A549 (cell line): ENCODE measurements at regions not wholly inside any gene's neighbourhood (a gene's known extent, or its start where the extent isn't known, plus 50 kb on each side); places are given as distances from the start of the nearest gene placed in this dataset.

Experiments used
- ATAC-seq, 2 experiments: fragments of 200-7000 bp in 1 of 2; fragments of >200 bp in 1 of 2; cut with Nextera tagmentation in 1 of 2; cut with Tn5 transposase in 1 of 2; 3 replicates each; pipeline versions ENCODE4 v1.8.0 to v1.9.1; 2018 to 2020; ENCODE audit warnings: mild to moderate bottlenecking in 1 of 2, moderate library complexity in 1 of 2
- CTCF ChIA-PET: fragments of 300-600 bp; sonication (Branson Sonifier 250); formaldehyde crosslinking; extraction: SDS; loops from one replicate; lab custom pipeline; 2021; ENCODE audit warnings: antibody characterized with exemption, inconsistent platforms; lab: Yijun Ruan, JAX
- POLR2A ChIA-PET: fragments of 350-600 bp; formaldehyde crosslinking; extraction: SDS; loops from one replicate; lab custom pipeline; 2021; ENCODE audit warnings: antibody characterized with exemption, inconsistent platforms; lab: Yijun Ruan, JAX
- DNase-seq, 2 experiments: peaks; one replicate each; pipeline versions ENCODE4 v3.0.0 to v3.0.0-alpha.2; 2011 to 2016; ENCODE audit warnings: low read depth in 1 of 2, low spot score in 1 of 2
- FAIRE-seq: peaks from 2 replicates; lab custom pipeline; 2011; peaks lifted over from hg19 to GRCh38; lab: Jason Lieb, UNC
- H3K27ac ChIP-seq, 2 experiments: fragments of >200 bp; sonication (Bioruptor Twin); formaldehyde crosslinking; 3 replicates each; pipeline ENCODE4 v1.5.1; 2016 to 2017
- H3K4me1 ChIP-seq: fragments of >200 bp; sonication (Bioruptor Twin); formaldehyde crosslinking; 3 replicates; pipeline ENCODE4 v1.6.1; 2016
- H3K4me2 ChIP-seq: fragments of >200 bp; sonication (Bioruptor Twin); formaldehyde crosslinking; 3 replicates; pipeline ENCODE4 v1.6.1; 2016
- H3K4me3 ChIP-seq: fragments of >200 bp; sonication (Bioruptor Twin); formaldehyde crosslinking; 3 replicates; pipeline ENCODE4 v1.5.1; 2016
- H3K9me3 ChIP-seq: fragments of >200 bp; sonication (Bioruptor Twin); formaldehyde crosslinking; 3 replicates; pipeline ENCODE4 v1.6.1; 2016
- ATOH8 ChIP-seq: fragments of 250-450 bp; sonication (Bioruptor Pico); IDR thresholded peaks from 2 replicates; pipeline ENCODE4 v1.5.0; 2020; ENCODE audit warnings: low read depth, mild to moderate bottlenecking, moderate library complexity
- BHLHE40 ChIP-seq: IDR thresholded peaks from 2 replicates; pipeline ENCODE4 v1.6.1; 2012; ENCODE audit warnings: low read depth, low read length, inconsistent platforms
- CBX2 ChIP-seq: fragments of 200-600 bp; sonication (generic); IDR thresholded peaks from 2 replicates; pipeline ENCODE4 v1.6.1; 2016; ENCODE audit warnings: low read depth, mild to moderate bottlenecking, borderline replicate concordance
- CBX8 ChIP-seq: fragments of 200-600 bp; sonication (generic); IDR thresholded peaks from 2 replicates; pipeline ENCODE4 v1.6.1; 2016
- CEBPB ChIP-seq, 2 experiments: fragments of >200 bp in 1 of 2; sonication (Bioruptor Twin) in 1 of 2; formaldehyde crosslinking in 1 of 2; IDR thresholded peaks; 2 replicates each; pipeline ENCODE4 v1.6.1; 2012 to 2016
- CHD4 ChIP-seq: fragments of 200-600 bp; sonication (generic); IDR thresholded peaks from 2 replicates; pipeline ENCODE4 v1.6.1; 2016; ENCODE audit warnings: antibody characterized with exemption, mild to moderate bottlenecking, borderline replicate concordance
- E2F6 ChIP-seq: IDR thresholded peaks from 2 replicates; pipeline ENCODE4 v1.6.1; 2012; ENCODE audit warnings: low read depth, borderline replicate concordance
- EHF ChIP-seq: fragments of 250-450 bp; sonication (Bioruptor Pico); IDR thresholded peaks from 2 replicates; pipeline ENCODE4 v1.5.0; 2020; ENCODE audit warnings: mild to moderate bottlenecking
- EHMT2 ChIP-seq: fragments of 200-600 bp; sonication (generic); IDR thresholded peaks from 2 replicates; pipeline ENCODE4 v1.6.1; 2016; ENCODE audit warnings: antibody characterized with exemption, low read depth, mild to moderate bottlenecking, moderate library complexity
- EP300 ChIP-seq, 2 experiments: fragments of >200 bp; sonication (Bioruptor Twin); formaldehyde crosslinking; IDR thresholded peaks; 2 replicates in 1 of 2; 3 replicates in 1 of 2; pipeline ENCODE4 v1.6.1; 2016 to 2017
- ESRRA ChIP-seq: fragments of 150-350 bp; IDR thresholded peaks from 2 replicates; pipeline ENCODE4 v1.6.1; 2014; ENCODE audit warnings: mild to moderate bottlenecking, low read length, borderline replicate concordance
- FOSL2 ChIP-seq, 2 experiments: fragments of 450-650 bp in 1 of 2; fragments of >200 bp in 1 of 2; sonication (Bioruptor Twin) in 1 of 2; formaldehyde crosslinking; IDR thresholded peaks; 2 replicates each; pipeline versions ENCODE4 v1.5.0 to v1.6.1; 2016 to 2020; ENCODE audit warnings: mild to moderate bottlenecking in 1 of 2, moderate library complexity in 1 of 2
- GATA3 ChIP-seq: IDR thresholded peaks from 2 replicates; pipeline ENCODE4 v1.6.1; 2012; ENCODE audit warnings: borderline replicate concordance
- HDAC2 ChIP-seq: fragments of 200-600 bp; sonication (generic); IDR thresholded peaks from 2 replicates; pipeline ENCODE4 v1.6.1; 2016
- HES2 ChIP-seq: fragments of >200 bp; sonication (Bioruptor Twin); formaldehyde crosslinking; IDR thresholded peaks from 2 replicates; pipeline ENCODE4 v1.6.1; 2016
- HMGXB4 ChIP-seq: fragments of 250-450 bp; sonication (Bioruptor Pico); IDR thresholded peaks from 2 replicates; pipeline ENCODE4 v1.5.0; 2021; ENCODE audit warnings: mild to moderate bottlenecking, moderate library complexity, borderline replicate concordance
- HOXB5 ChIP-seq: fragments of 250-450 bp; sonication (Bioruptor Pico); IDR thresholded peaks from 2 replicates; pipeline ENCODE4 v1.5.0; 2020; ENCODE audit warnings: mild to moderate bottlenecking, moderate library complexity
- JUN ChIP-seq, 2 experiments: fragments of >200 bp; sonication (Bioruptor Twin); formaldehyde crosslinking; IDR thresholded peaks; 2 replicates in 1 of 2; 3 replicates in 1 of 2; pipeline ENCODE4 v1.6.1; 2016 to 2017
- KDM5A ChIP-seq: fragments of 200-600 bp; sonication (generic); IDR thresholded peaks from 2 replicates; pipeline ENCODE4 v1.6.1; 2016; ENCODE audit warnings: antibody characterized with exemption, mild to moderate bottlenecking
- MAZ ChIP-seq: fragments of 150-350 bp; IDR thresholded peaks from 2 replicates; pipeline ENCODE4 v1.6.1; 2014; ENCODE audit warnings: antibody characterized with exemption, low read depth, low read length, borderline replicate concordance
- NFE2L2 ChIP-seq: fragments of 150-350 bp; conservative IDR thresholded peaks from 2 replicates; pipeline ENCODE4 v1.6.1; 2014; ENCODE audit warnings: low read length
- NPAS2 ChIP-seq: fragments of 250-450 bp; sonication (Bioruptor Pico); IDR thresholded peaks from 2 replicates; pipeline ENCODE4 v1.8.0; 2022; ENCODE audit warnings: mild to moderate bottlenecking, moderate library complexity, borderline replicate concordance
- PBX3 ChIP-seq: IDR thresholded peaks from 2 replicates; pipeline ENCODE4 v1.6.1; 2012
- PHF8 ChIP-seq: fragments of 200-600 bp; sonication (generic); IDR thresholded peaks from 2 replicates; pipeline ENCODE4 v1.6.1; 2016; ENCODE audit warnings: low read depth, mild to moderate bottlenecking, antibody characterized with exemption, moderate library complexity, borderline replicate concordance
- RAD21 ChIP-seq, 2 experiments: fragments of >200 bp in 1 of 2; sonication (Bioruptor Twin) in 1 of 2; formaldehyde crosslinking in 1 of 2; IDR thresholded peaks in 1 of 2; conservative IDR thresholded peaks in 1 of 2; 2 replicates in 1 of 2; 3 replicates in 1 of 2; pipeline ENCODE4 v1.6.1; 2012 to 2018; ENCODE audit warnings: inconsistent platforms in 1 of 2
- RARB ChIP-seq: fragments of 250-450 bp; sonication (Bioruptor Pico); IDR thresholded peaks from 2 replicates; pipeline ENCODE4 v1.8.0; 2021; ENCODE audit warnings: mild to moderate bottlenecking, moderate library complexity
- RFX5 ChIP-seq: fragments of 450-650 bp; IDR thresholded peaks from 2 replicates; pipeline ENCODE4 v1.7.1; 2014; ENCODE audit warnings: antibody characterized with exemption, mild to moderate bottlenecking, moderate library complexity
- SMC3 ChIP-seq: fragments of >200 bp; sonication (Bioruptor Twin); formaldehyde crosslinking; IDR thresholded peaks from 3 replicates; pipeline ENCODE4 v1.6.1; 2018; ENCODE audit warnings: inconsistent platforms
- SREBF2 ChIP-seq: fragments of 450-650 bp; IDR thresholded peaks from 2 replicates; pipeline ENCODE4 v1.6.1; 2014; ENCODE audit warnings: mild to moderate bottlenecking, moderate library complexity
- TFCP2L1 ChIP-seq: fragments of 250-450 bp; sonication (Bioruptor Pico); IDR thresholded peaks from 2 replicates; pipeline ENCODE4 v1.5.0; 2021; ENCODE audit warnings: mild to moderate bottlenecking
- USF2 ChIP-seq: fragments of 450-650 bp; IDR thresholded peaks from 2 replicates; pipeline ENCODE4 v1.6.1; 2014; ENCODE audit warnings: antibody characterized with exemption
- ZC3H11A ChIP-seq: fragments of 450-650 bp; IDR thresholded peaks from 2 replicates; pipeline ENCODE4 v1.6.1; 2014; ENCODE audit warnings: antibody characterized with exemption, mild to moderate bottlenecking
- ZFP36 ChIP-seq: fragments of 450-650 bp; IDR thresholded peaks from 2 replicates; pipeline ENCODE4 v1.6.1; 2014; ENCODE audit warnings: borderline replicate concordance; ENCODE audit not compliant: partially characterized antibody
- ZNF302 ChIP-seq: fragments of 250-450 bp; sonication (Bioruptor Pico); IDR thresholded peaks from 2 replicates; pipeline ENCODE4 v1.9.0; 2021; ENCODE audit warnings: inconsistent platforms, mild to moderate bottlenecking, moderate library complexity
- WGBS: methylation state at CpG from one replicate; pipeline ENCODE4 v1.1.6; 2017; ENCODE audit errors: missing lambda C conversion rate; 5-methylcytosine and 5-hydroxymethylcytosine counted together
- TF ChIP-seq, protein P1 (sequence below): IDR thresholded peaks from 2 replicates; pipeline ENCODE4 v1.6.1; 2012

- FAIRE-seq = peak; percentile 70
- Histone ChIP-seq H3K4me2 (peak overlapping the region; percentile 75), H3K4me3 (no peak overlapping the region), H3K9me3 (no peaks in the 10 kb centered on the region), H3K27ac (peak overlapping the region; percentile 87 to 89), H3K4me1 (peaks cover 43% of the 10 kb centered on the region)
- ChIA-PET POLR2A (interaction anchor here (0.7 to 1.6 kb wide), 7 partner anchors 53 to 114 kb away, joined by 3 to 13 read pairs (median 4); partner anchors contain the start of genes AMOTL2, ANAPC13 and CEP63), CTCF (interaction anchor here (0.8 to 6.0 kb wide), 11 partner anchors 9 to 118 kb away, joined by 3 to 23 read pairs (median 4); partner anchors contain the start of gene AMOTL2)
- peak; percentile 70 to 94 for DNase-seq
- 6% methylated on average over 14 of the region's 15 CpGs for WGBS
- ATAC-seq = peak; percentile 95
- TF ChIP-seq BHLHE40 (peak; percentile 85), RAD21 (conservative IDR thresholded peaks at IDR 0.05 in 1 of 2, IDR thresholded peaks at IDR 0.05 in 1 of 2) (peak; percentile 18 to 36; a peak in 1 of 5 replicates), NPAS2 (CRISPR knock-in tag) (no peak), PBX3 (peak; percentile 87), EHMT2 (no peak), HDAC2 (no peak), GATA3 (peak; percentile 93; the same call in 1 of the 2 replicates), CBX8 (no peak), TFCP2L1 (CRISPR knock-in tag) (no peak), KDM5A (no peak), SREBF2 (no peak), ZNF302 (CRISPR knock-in tag) (no peak), HES2 (no peak), PHF8 (no peak), NFE2L2 (no peak), EP300 (IDR thresholded peaks at IDR 0.05) (peak; percentile 84 to 91; a peak in 4 of 5 replicates), FOSL2 (IDR thresholded peaks at IDR 0.05) (peak; percentile 85), FOSL2 (CRISPR knock-in tag; IDR thresholded peaks at IDR 0.05) (peak; percentile 95), SMC3 (no peak), USF2 (no peak), ATOH8 (peak; percentile 92), RFX5 (no peak), HOXB5 (CRISPR knock-in tag) (peak; percentile 75), CEBPB (IDR thresholded peaks at IDR 0.05) (peak in 1 of 2 experiments; percentile 50; a peak in 1 of 4 replicates), RARB (no peak), EHF (CRISPR knock-in tag) (0 out of 2 replicates have a peak, but pooled peaks have one; percentile 10), MAZ (no peak), CHD4 (no peak), JUN (IDR thresholded peaks at IDR 0.05) (peak; percentile 55 to 82; a peak in 4 of 5 replicates), ZFP36 (no peak), ZC3H11A (no peak), E2F6 (peak; percentile 73), CBX2 (no peak), HMGXB4 (no peak), ESRRA (no peak)
- TF ChIP-seq, protein P1, sequence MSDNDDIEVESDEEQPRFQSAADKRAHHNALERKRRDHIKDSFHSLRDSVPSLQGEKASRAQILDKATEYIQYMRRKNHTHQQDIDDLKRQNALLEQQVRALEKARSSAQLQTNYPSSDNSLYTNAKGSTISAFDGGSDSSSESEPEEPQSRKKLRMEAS = peak; percentile 97
Observed at GRCh38 chr3:134427400-134428111, 53.3 kb upstream of the AMOTL2 start.
